Spleen (tissue), 11 donors: ENCODE measurements at regions not wholly inside any gene's neighbourhood (a gene's known extent, or its start where the extent isn't known, plus 50 kb on each side); places are given as distances from the start of the nearest gene placed in this dataset.

Experiments
- DNase-seq: peaks from one replicate; pipeline ENCODE4 v3.0.0-alpha.2; 2020
- H3K27ac ChIP-seq, 8 donors: fragments of 200-600 bp; sonication (generic) in 7 of 8; 1 replicate in 4 of 8; 2 replicates in 4 of 8; pipeline versions ENCODE4 v1.5.0 to v1.8.0; 2016 to 2021; ENCODE audit warnings: inconsistent platforms in 4 of 8, mild to moderate bottlenecking in 4 of 8, moderate library complexity in 1 of 8
- H3K27me3 ChIP-seq, 7 donors: fragments of 200-600 bp; sonication (generic) in 6 of 7; replicated peaks in 1 of 7; 1 replicate in 4 of 7; 2 replicates in 3 of 7; pipeline versions ENCODE4 v1.5.0 to v1.8.0; 2016 to 2021; ENCODE audit warnings: inconsistent platforms in 3 of 7, mild to moderate bottlenecking in 1 of 7
- H3K36me3 ChIP-seq, 6 donors: fragments of 200-600 bp; sonication (generic) in 5 of 6; 1 replicate in 4 of 6; 2 replicates in 2 of 6; pipeline versions ENCODE4 v1.5.0 to v1.8.0; 2016 to 2021; ENCODE audit warnings: inconsistent platforms in 2 of 6
- H3K4me1 ChIP-seq, 6 donors: fragments of 200-600 bp; sonication (generic) in 5 of 6; 1 replicate in 3 of 6; 2 replicates in 3 of 6; pipeline versions ENCODE4 v1.5.0 to v1.8.0; 2016 to 2021; ENCODE audit warnings: inconsistent platforms in 3 of 6
- H3K4me3 ChIP-seq, 8 donors: fragments of 200-600 bp; sonication (generic) in 7 of 8; 1 replicate in 4 of 8; 2 replicates in 4 of 8; pipeline versions ENCODE4 v1.5.0 to v1.8.0; 2016 to 2021; ENCODE audit warnings: inconsistent platforms in 4 of 8, mild to moderate bottlenecking in 4 of 8, moderate library complexity in 2 of 8
- H3K9me3 ChIP-seq, 8 donors: fragments of 200-600 bp; sonication (generic) in 7 of 8; 1 replicate in 4 of 8; 2 replicates in 4 of 8; pipeline versions ENCODE4 v1.5.0 to v1.8.0; 2016 to 2021; ENCODE audit warnings: inconsistent platforms in 4 of 8
- POLR2A ChIP-seq, 3 donors: fragments of 450-650 bp; IDR thresholded peaks; one replicate each; pipeline ENCODE4 v1.5.1; 2017; ENCODE audit warnings: antibody characterized with exemption in 3 of 3, mild to moderate bottlenecking in 1 of 3
- POLR2AphosphoS5 ChIP-seq, 3 donors: sonication (generic); formaldehyde crosslinking; IDR thresholded peaks; one replicate each; pipeline ENCODE4 v1.5.1; 2017; ENCODE audit warnings: antibody characterized with exemption in 3 of 3
- WGBS, 5 donors: extraction: QIAGEN DNeasy Blood & Tissue Kit in 3 of 5; methylation state at CpG; one replicate each; pipeline versions ENCODE4 v1.1.5 to v1.1.7; 2013 to 2018; 5-methylcytosine and 5-hydroxymethylcytosine counted together
- intact Hi-C: fragments of 100-400 bp; cut with DNase I; formaldehyde crosslinking; loops from one replicate; pipeline ENCODE4 v1.15.0; 2023; ENCODE audit warnings: low total_unique reads
- TF ChIP-seq, protein P1 (sequence below), 11 experiments: fragments of 200-600 bp in 7 of 11; fragments of 450-650 bp in 4 of 11; sonication (generic) in 4 of 11; IDR thresholded peaks in 8 of 11; conservative IDR thresholded peaks in 3 of 11; 1 replicate in 7 of 11; 2 replicates in 4 of 11; pipeline versions ENCODE4 v1.4.0 to v1.8.0; 2016 to 2021; ENCODE audit warnings: antibody characterized with exemption in 11 of 11, inconsistent platforms in 4 of 11, mild to moderate bottlenecking in 1 of 11
- donor health status: healthy with polysubstance abuse.
- donor health status: DM: no; HTN: no; CAD: no; lungs with moderate emphysema.
- donor health status: DM: no; HTN: no; CAD: no.
- donor health status: Bipolar disorder and iron deficiency.
- donor health status: healthy.
- donor health status: DM: no; HTN: no; CAD: no.
- donor health status: DM: yes; HTN: yes; CAD: no.

DNA sequence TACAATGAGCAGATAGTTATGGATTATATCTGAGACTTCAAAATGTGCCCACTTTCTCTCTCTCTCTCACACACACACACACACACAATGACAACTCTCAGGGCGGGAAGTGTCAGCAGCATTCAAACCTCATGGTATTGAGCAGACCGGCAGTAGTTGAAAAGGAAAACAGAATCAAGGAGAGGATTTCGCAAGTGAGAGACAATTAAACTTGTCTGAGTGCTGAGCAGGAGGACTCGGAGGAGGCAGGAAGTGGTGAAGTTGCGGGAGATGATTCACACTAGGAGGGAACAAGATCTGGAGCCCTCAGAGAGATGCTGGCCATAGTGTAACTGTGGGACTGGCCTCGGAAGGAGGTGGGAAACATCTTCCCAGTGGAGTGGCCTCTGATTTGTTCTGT, 353.1 kb downstream of the EFNB2 start:
- no peak overlapping the region for H3K4me3 ChIP-seq
- 35 to 67% (median 50%) methylated on average over 6 of the region's 6 CpGs for WGBS, 5 donors
- no peak overlapping the region for H3K27ac ChIP-seq
- H3K36me3 ChIP-seq = no peaks in the 10 kb centered on the region
- no peaks in the 10 kb centered on the region for H3K4me1 ChIP-seq
- H3K27me3 ChIP-seq = no peaks in the 10 kb centered on the region
- H3K9me3 ChIP-seq = peaks cover 0 to 28% (median 8%) of the 10 kb centered on the region in 8 donors
- TF ChIP-seq, protein P1, sequence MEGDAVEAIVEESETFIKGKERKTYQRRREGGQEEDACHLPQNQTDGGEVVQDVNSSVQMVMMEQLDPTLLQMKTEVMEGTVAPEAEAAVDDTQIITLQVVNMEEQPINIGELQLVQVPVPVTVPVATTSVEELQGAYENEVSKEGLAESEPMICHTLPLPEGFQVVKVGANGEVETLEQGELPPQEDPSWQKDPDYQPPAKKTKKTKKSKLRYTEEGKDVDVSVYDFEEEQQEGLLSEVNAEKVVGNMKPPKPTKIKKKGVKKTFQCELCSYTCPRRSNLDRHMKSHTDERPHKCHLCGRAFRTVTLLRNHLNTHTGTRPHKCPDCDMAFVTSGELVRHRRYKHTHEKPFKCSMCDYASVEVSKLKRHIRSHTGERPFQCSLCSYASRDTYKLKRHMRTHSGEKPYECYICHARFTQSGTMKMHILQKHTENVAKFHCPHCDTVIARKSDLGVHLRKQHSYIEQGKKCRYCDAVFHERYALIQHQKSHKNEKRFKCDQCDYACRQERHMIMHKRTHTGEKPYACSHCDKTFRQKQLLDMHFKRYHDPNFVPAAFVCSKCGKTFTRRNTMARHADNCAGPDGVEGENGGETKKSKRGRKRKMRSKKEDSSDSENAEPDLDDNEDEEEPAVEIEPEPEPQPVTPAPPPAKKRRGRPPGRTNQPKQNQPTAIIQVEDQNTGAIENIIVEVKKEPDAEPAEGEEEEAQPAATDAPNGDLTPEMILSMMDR (IDR thresholded peaks at IDR 0.05 in 8 of 11, conservative IDR thresholded peaks at IDR 0.05 in 3 of 11) = no peak
- no peak for TF ChIP-seq POLR2AphosphoS5 (IDR thresholded peaks at IDR 0.05)
- no peak for TF ChIP-seq POLR2A (IDR thresholded peaks at IDR 0.05)
- no peak for DNase-seq
- intact Hi-C loops = no loop called here

DNA sequence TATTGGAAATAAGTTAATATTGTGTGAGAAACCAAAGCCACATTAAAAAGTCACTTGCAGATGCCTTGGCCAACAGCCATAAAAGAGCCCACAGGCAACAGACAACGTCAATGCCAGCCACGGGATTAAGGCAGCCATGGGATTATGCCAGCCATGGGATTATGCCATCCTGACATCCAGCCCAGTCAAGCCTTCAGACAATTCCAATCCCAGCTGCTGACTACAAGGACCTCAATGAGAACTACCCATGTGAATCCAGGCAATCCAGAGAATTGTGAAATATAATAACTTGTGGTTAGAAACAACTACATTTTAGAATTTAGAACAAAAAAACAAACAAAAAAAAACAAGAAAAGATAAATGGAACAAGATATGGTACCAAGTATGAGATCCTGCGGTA, 356.6 kb downstream of the EFNB2 start:
- no peak for DNase-seq
- TF ChIP-seq POLR2A (IDR thresholded peaks at IDR 0.05) = no peak
- no peak for TF ChIP-seq POLR2AphosphoS5 (IDR thresholded peaks at IDR 0.05)
- TF ChIP-seq, protein P1 (IDR thresholded peaks at IDR 0.05 in 8 of 11, conservative IDR thresholded peaks at IDR 0.05 in 3 of 11) = no peak
- Histone ChIP-seq H3K9me3 (peaks cover 0 to 17% (median 0%) of the 10 kb centered on the region in 8 donors), H3K4me3 (no peak overlapping the region), H3K27ac (no peak overlapping the region), H3K36me3 (no peaks in the 10 kb centered on the region), H3K4me1 (no peaks in the 10 kb centered on the region), H3K27me3 (no peaks in the 10 kb centered on the region)
- intact Hi-C loops = no loop called here
- WGBS, 5 donors = 59 to 87% (median 81%) methylated on average over 3 of the region's 3 CpGs

DNA sequence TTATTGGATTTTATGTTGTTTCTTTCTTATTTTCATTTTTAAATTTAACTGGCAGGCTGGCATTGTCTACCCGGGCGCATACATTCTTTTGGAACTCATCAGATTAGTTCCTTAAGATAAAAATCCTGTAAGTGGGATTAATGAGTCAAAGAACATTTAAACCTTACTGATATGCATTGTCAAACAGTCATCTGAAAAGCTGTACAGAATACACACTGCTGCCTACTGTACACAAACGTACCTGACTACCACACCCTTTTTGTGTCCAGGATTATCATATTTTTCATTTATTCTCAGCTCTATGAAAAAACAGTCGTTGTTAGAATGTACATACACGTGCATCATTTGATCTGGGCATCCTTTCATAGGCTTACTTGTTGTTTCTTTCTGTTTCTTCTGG, 358.3 kb downstream of the EFNB2 start:
- Histone ChIP-seq H3K27me3 (no peaks in the 10 kb centered on the region), H3K4me1 (no peaks in the 10 kb centered on the region), H3K9me3 (peaks cover 0 to 11% (median 0%) of the 10 kb centered on the region in 8 donors), H3K36me3 (no peaks in the 10 kb centered on the region), H3K27ac (no peak overlapping the region), H3K4me3 (no peak overlapping the region)
- WGBS, 5 donors = 70 to 89% (median 84%) methylated on average over 5 of the region's 5 CpGs
- intact Hi-C loops = no loop called here
- TF ChIP-seq POLR2AphosphoS5 (IDR thresholded peaks at IDR 0.05) (no peak), POLR2A (IDR thresholded peaks at IDR 0.05) (no peak)
- TF ChIP-seq, protein P1 (IDR thresholded peaks at IDR 0.05 in 8 of 11, conservative IDR thresholded peaks at IDR 0.05 in 3 of 11) = no peak
- DNase-seq = no peak

DNA sequence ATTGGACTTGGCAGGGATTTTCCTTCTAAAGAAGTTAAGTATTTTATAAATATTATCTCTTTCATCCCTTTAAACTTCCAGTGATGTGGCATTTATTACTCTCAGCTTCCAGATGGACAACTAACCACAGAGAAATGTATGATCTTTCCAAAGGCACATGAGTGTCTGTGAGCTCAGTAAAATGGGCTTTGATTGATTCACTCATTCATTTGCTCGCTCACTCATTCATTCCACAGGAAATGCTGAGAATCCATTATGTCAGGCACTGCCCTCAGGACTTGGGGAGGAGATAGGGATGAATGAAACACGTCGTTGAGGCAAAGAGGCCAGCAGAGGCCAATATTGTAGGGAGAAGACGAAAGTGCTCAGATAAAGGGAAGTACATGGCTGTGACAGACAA, 359.3 kb downstream of the EFNB2 start:
- Histone ChIP-seq H3K27ac (no peak overlapping the region), H3K4me3 (no peak overlapping the region), H3K9me3 (peaks cover 0 to 11% (median 0%) of the 10 kb centered on the region in 8 donors), H3K4me1 (no peaks in the 10 kb centered on the region), H3K36me3 (no peaks in the 10 kb centered on the region), H3K27me3 (no peaks in the 10 kb centered on the region)
- 57 to 73% (median 68%) methylated on average over 4 of the region's 4 CpGs for WGBS, 5 donors
- TF ChIP-seq, protein P1 (IDR thresholded peaks at IDR 0.05 in 8 of 11, conservative IDR thresholded peaks at IDR 0.05 in 3 of 11) = no peak
- TF ChIP-seq POLR2AphosphoS5 (IDR thresholded peaks at IDR 0.05) (no peak), POLR2A (IDR thresholded peaks at IDR 0.05) (no peak)
- intact Hi-C loops = no loop called here
- DNase-seq = no peak
